A549 (cell line): ENCODE measurements at regions not wholly inside any gene's neighbourhood (a gene's known extent, or its start where the extent isn't known, plus 50 kb on each side); places are given as distances from the start of the nearest gene placed in this dataset.

Experiments
- ATAC-seq, 2 experiments: fragments of 200-7000 bp in 1 of 2; fragments of >200 bp in 1 of 2; cut with Nextera tagmentation in 1 of 2; cut with Tn5 transposase in 1 of 2; 3 replicates each; pipeline versions ENCODE4 v1.8.0 to v1.9.1; 2018 to 2020; ENCODE audit warnings: mild to moderate bottlenecking in 1 of 2, moderate library complexity in 1 of 2
- CTCF ChIA-PET: fragments of 300-600 bp; sonication (Branson Sonifier 250); formaldehyde crosslinking; extraction: SDS; loops from one replicate; lab custom pipeline; 2021; ENCODE audit warnings: antibody characterized with exemption, inconsistent platforms; lab: Yijun Ruan, JAX
- POLR2A ChIA-PET: fragments of 350-600 bp; formaldehyde crosslinking; extraction: SDS; loops from one replicate; lab custom pipeline; 2021; ENCODE audit warnings: antibody characterized with exemption, inconsistent platforms; lab: Yijun Ruan, JAX
- DNase-seq, 2 experiments: peaks; one replicate each; pipeline versions ENCODE4 v3.0.0 to v3.0.0-alpha.2; 2011 to 2016; ENCODE audit warnings: low read depth in 1 of 2, low spot score in 1 of 2
- FAIRE-seq: peaks from 2 replicates; lab custom pipeline; 2011; peaks lifted over from hg19 to GRCh38; lab: Jason Lieb, UNC
- H3K27ac ChIP-seq, 2 experiments: fragments of >200 bp; sonication (Bioruptor Twin); formaldehyde crosslinking; 3 replicates each; pipeline ENCODE4 v1.5.1; 2016 to 2017
- H3K4me1 ChIP-seq: fragments of >200 bp; sonication (Bioruptor Twin); formaldehyde crosslinking; 3 replicates; pipeline ENCODE4 v1.6.1; 2016
- H3K4me2 ChIP-seq: fragments of >200 bp; sonication (Bioruptor Twin); formaldehyde crosslinking; 3 replicates; pipeline ENCODE4 v1.6.1; 2016
- H3K4me3 ChIP-seq: fragments of >200 bp; sonication (Bioruptor Twin); formaldehyde crosslinking; 3 replicates; pipeline ENCODE4 v1.5.1; 2016
- H3K9me3 ChIP-seq: fragments of >200 bp; sonication (Bioruptor Twin); formaldehyde crosslinking; 3 replicates; pipeline ENCODE4 v1.6.1; 2016
- BCL3 ChIP-seq: fragments of >200 bp; sonication (Bioruptor Twin); formaldehyde crosslinking; IDR thresholded peaks from 3 replicates; pipeline ENCODE4 v1.6.1; 2016
- BHLHE40 ChIP-seq: IDR thresholded peaks from 2 replicates; pipeline ENCODE4 v1.6.1; 2012; ENCODE audit warnings: low read depth, low read length, inconsistent platforms
- CEBPB ChIP-seq, 2 experiments: fragments of >200 bp in 1 of 2; sonication (Bioruptor Twin) in 1 of 2; formaldehyde crosslinking in 1 of 2; IDR thresholded peaks; 2 replicates each; pipeline ENCODE4 v1.6.1; 2012 to 2016
- EHF ChIP-seq: fragments of 250-450 bp; sonication (Bioruptor Pico); IDR thresholded peaks from 2 replicates; pipeline ENCODE4 v1.5.0; 2020; ENCODE audit warnings: mild to moderate bottlenecking
- EHMT2 ChIP-seq: fragments of 200-600 bp; sonication (generic); IDR thresholded peaks from 2 replicates; pipeline ENCODE4 v1.6.1; 2016; ENCODE audit warnings: antibody characterized with exemption, low read depth, mild to moderate bottlenecking, moderate library complexity
- EP300 ChIP-seq, 2 experiments: fragments of >200 bp; sonication (Bioruptor Twin); formaldehyde crosslinking; IDR thresholded peaks; 2 replicates in 1 of 2; 3 replicates in 1 of 2; pipeline ENCODE4 v1.6.1; 2016 to 2017
- FOSB ChIP-seq: fragments of 250-450 bp; sonication (Bioruptor Pico); IDR thresholded peaks from 2 replicates; pipeline ENCODE4 v1.5.0; 2020; ENCODE audit warnings: mild to moderate bottlenecking, moderate library complexity
- FOSL2 ChIP-seq, 2 experiments: fragments of 450-650 bp in 1 of 2; fragments of >200 bp in 1 of 2; sonication (Bioruptor Twin) in 1 of 2; formaldehyde crosslinking; IDR thresholded peaks; 2 replicates each; pipeline versions ENCODE4 v1.5.0 to v1.6.1; 2016 to 2020; ENCODE audit warnings: mild to moderate bottlenecking in 1 of 2, moderate library complexity in 1 of 2
- FOXS1 ChIP-seq: fragments of 250-450 bp; sonication (Bioruptor Pico); IDR thresholded peaks from 2 replicates; pipeline ENCODE4 v1.5.0; 2020; ENCODE audit warnings: mild to moderate bottlenecking, moderate library complexity
- GATA3 ChIP-seq: IDR thresholded peaks from 2 replicates; pipeline ENCODE4 v1.6.1; 2012; ENCODE audit warnings: borderline replicate concordance
- HDAC2 ChIP-seq: fragments of 200-600 bp; sonication (generic); IDR thresholded peaks from 2 replicates; pipeline ENCODE4 v1.6.1; 2016
- HEYL ChIP-seq: fragments of 250-450 bp; sonication (Bioruptor Pico); IDR thresholded peaks from 2 replicates; pipeline ENCODE4 v1.8.0; 2021; ENCODE audit warnings: mild to moderate bottlenecking, moderate library complexity
- HOXB5 ChIP-seq: fragments of 250-450 bp; sonication (Bioruptor Pico); IDR thresholded peaks from 2 replicates; pipeline ENCODE4 v1.5.0; 2020; ENCODE audit warnings: mild to moderate bottlenecking, moderate library complexity
- KDM1A ChIP-seq: fragments of 200-600 bp; sonication (generic); IDR thresholded peaks from 2 replicates; pipeline ENCODE4 v1.6.1; 2016; ENCODE audit warnings: low read depth, mild to moderate bottlenecking
- KDM5A ChIP-seq: fragments of 200-600 bp; sonication (generic); IDR thresholded peaks from 2 replicates; pipeline ENCODE4 v1.6.1; 2016; ENCODE audit warnings: antibody characterized with exemption, mild to moderate bottlenecking
- MAFK ChIP-seq: fragments of 450-650 bp; IDR thresholded peaks from 2 replicates; pipeline ENCODE4 v1.6.1; 2014; ENCODE audit not compliant: partially characterized antibody
- MAX ChIP-seq: IDR thresholded peaks from 2 replicates; pipeline ENCODE4 v1.6.1; 2012
- MAZ ChIP-seq: fragments of 150-350 bp; IDR thresholded peaks from 2 replicates; pipeline ENCODE4 v1.6.1; 2014; ENCODE audit warnings: antibody characterized with exemption, low read depth, low read length, borderline replicate concordance
- NFE2L2 ChIP-seq: fragments of 150-350 bp; conservative IDR thresholded peaks from 2 replicates; pipeline ENCODE4 v1.6.1; 2014; ENCODE audit warnings: low read length
- NR3C1 ChIP-seq: fragments of >200 bp; sonication (Bioruptor Twin); formaldehyde crosslinking; IDR thresholded peaks from 3 replicates; pipeline ENCODE4 v1.6.1; 2017
- PHF8 ChIP-seq: fragments of 200-600 bp; sonication (generic); IDR thresholded peaks from 2 replicates; pipeline ENCODE4 v1.6.1; 2016; ENCODE audit warnings: low read depth, mild to moderate bottlenecking, antibody characterized with exemption, moderate library complexity, borderline replicate concordance
- POLR2A ChIP-seq: IDR thresholded peaks from 2 replicates; pipeline ENCODE4 v1.6.1; 2012; ENCODE audit warnings: mild to moderate bottlenecking, low read length
- RAD21 ChIP-seq, 2 experiments: fragments of >200 bp in 1 of 2; sonication (Bioruptor Twin) in 1 of 2; formaldehyde crosslinking in 1 of 2; IDR thresholded peaks in 1 of 2; conservative IDR thresholded peaks in 1 of 2; 2 replicates in 1 of 2; 3 replicates in 1 of 2; pipeline ENCODE4 v1.6.1; 2012 to 2018; ENCODE audit warnings: inconsistent platforms in 1 of 2
- RCOR1 ChIP-seq: fragments of 150-350 bp; IDR thresholded peaks from 2 replicates; pipeline ENCODE4 v1.6.1; 2014; ENCODE audit warnings: antibody characterized with exemption, low read length, low read depth
- SMC3 ChIP-seq: fragments of >200 bp; sonication (Bioruptor Twin); formaldehyde crosslinking; IDR thresholded peaks from 3 replicates; pipeline ENCODE4 v1.6.1; 2018; ENCODE audit warnings: inconsistent platforms
- TFCP2L1 ChIP-seq: fragments of 250-450 bp; sonication (Bioruptor Pico); IDR thresholded peaks from 2 replicates; pipeline ENCODE4 v1.5.0; 2021; ENCODE audit warnings: mild to moderate bottlenecking
- ZFP36 ChIP-seq: fragments of 450-650 bp; IDR thresholded peaks from 2 replicates; pipeline ENCODE4 v1.6.1; 2014; ENCODE audit warnings: borderline replicate concordance; ENCODE audit not compliant: partially characterized antibody
- ZNF302 ChIP-seq: fragments of 250-450 bp; sonication (Bioruptor Pico); IDR thresholded peaks from 2 replicates; pipeline ENCODE4 v1.9.0; 2021; ENCODE audit warnings: inconsistent platforms, mild to moderate bottlenecking, moderate library complexity
- ZSCAN20 ChIP-seq: fragments of 250-450 bp; sonication (Bioruptor Pico); IDR thresholded peaks from 2 replicates; pipeline ENCODE4 v1.8.0; 2022; ENCODE audit warnings: mild to moderate bottlenecking, moderate library complexity
- WGBS: methylation state at CpG from one replicate; pipeline ENCODE4 v1.1.6; 2017; ENCODE audit errors: missing lambda C conversion rate; 5-methylcytosine and 5-hydroxymethylcytosine counted together
- TF ChIP-seq, protein P1 (sequence below): IDR thresholded peaks from 2 replicates; pipeline ENCODE4 v1.6.1; 2012
- TF ChIP-seq, protein P2 (sequence below): IDR thresholded peaks from 2 replicates; pipeline ENCODE4 v1.6.1; 2012; ENCODE audit warnings: low read depth, borderline replicate concordance

GRCh38 chr3:35992041-35992440 is 352.7 kb downstream of the ARPP21 start:
- WGBS, result 21% methylated on average over 2 of the region's 2 CpGs
- DNase-seq (no peak), ATAC-seq (no peak), FAIRE-seq (no peak)
- Histone ChIP-seq H3K4me1 (no peaks in the 10 kb centered on the region), H3K4me3 (no peak overlapping the region), H3K9me3 (no peaks in the 10 kb centered on the region), H3K27ac (no peak overlapping the region), H3K4me2 (no peak overlapping the region)
- CTCF ChIA-PET, result no interaction called here
- TF ChIP-seq EP300 (IDR thresholded peaks at IDR 0.05) (no peak), FOXS1 (no peak), TFCP2L1 (CRISPR knock-in tag) (no peak), KDM5A (no peak), HEYL (CRISPR knock-in tag) (no peak), HDAC2 (no peak)
- POLR2A ChIA-PET, result no interaction called here

DNA sequence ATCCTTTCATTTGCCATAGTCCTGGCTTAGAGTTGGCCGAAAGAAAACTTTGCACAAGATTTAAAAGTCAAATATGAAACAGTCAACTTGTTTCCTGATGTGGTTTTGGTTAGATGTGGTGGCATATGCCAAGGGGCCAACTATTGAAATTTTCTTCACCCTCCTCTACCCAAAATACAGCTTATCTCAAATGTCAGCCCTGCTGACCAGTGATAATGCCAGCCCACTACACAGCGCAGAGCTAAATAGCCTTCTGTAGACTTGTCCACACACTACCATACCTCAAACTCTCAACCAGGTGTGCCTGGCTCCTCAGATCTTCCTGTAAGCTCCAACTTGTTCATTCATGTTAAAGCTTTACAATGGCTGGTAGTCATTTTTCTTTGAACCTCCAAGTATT is 368.5 kb upstream of the STAC start:
- ChIA-PET CTCF (no interaction called here), POLR2A (no interaction called here)
- Histone ChIP-seq H3K4me1 (no peaks in the 10 kb centered on the region), H3K27ac (no peak overlapping the region), H3K4me3 (no peak overlapping the region), H3K4me2 (no peak overlapping the region), H3K9me3 (no peaks in the 10 kb centered on the region)
- DNase-seq (no peak), ATAC-seq (no peak), FAIRE-seq (no peak)
- WGBS, result 47% methylated on average over 2 of the region's 2 CpGs
- no peak for TF ChIP-seq BCL3
- TF ChIP-seq NR3C1, result no peak
- no peak for TF ChIP-seq SMC3
- no peak for TF ChIP-seq MAX
- TF ChIP-seq MAZ, result no peak
- no peak for TF ChIP-seq FOSB (CRISPR knock-in tag)
- no peak for TF ChIP-seq RCOR1
- no peak for TF ChIP-seq NFE2L2
- no peak for TF ChIP-seq GATA3
- TF ChIP-seq CEBPB (IDR thresholded peaks at IDR 0.05), result no peak
- TF ChIP-seq ZNF302 (CRISPR knock-in tag), result no peak
- TF ChIP-seq HOXB5, result no peak
- TF ChIP-seq EHMT2, result no peak
- TF ChIP-seq RAD21 (conservative IDR thresholded peaks at IDR 0.05 in 1 of 2, IDR thresholded peaks at IDR 0.05 in 1 of 2), result no peak
- no peak for TF ChIP-seq MAFK

DNA sequence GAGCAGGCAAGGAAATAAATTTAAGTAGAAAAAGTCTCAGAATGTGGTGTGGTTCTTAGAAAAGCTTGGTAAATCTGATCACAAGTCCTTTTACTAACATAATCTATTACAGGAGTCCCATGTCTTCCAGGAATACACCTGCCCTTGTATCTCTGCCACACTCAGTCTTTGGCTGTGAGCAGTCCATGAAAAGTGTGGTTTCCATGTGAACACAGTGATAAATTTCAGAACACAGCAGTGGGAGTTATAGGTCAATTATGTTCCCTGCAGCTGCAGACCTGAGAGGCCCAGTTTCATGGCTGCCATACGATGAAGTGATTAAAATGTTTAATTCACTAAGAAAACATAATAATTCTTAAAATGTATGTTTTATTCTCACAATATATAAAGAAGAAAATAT is 366.9 kb upstream of the STAC start:
- ATAC-seq (no peak), DNase-seq (no peak), FAIRE-seq (no peak)
- WGBS, result 5% methylated on average over 1 of the region's 1 CpG
- ChIA-PET CTCF (no interaction called here), POLR2A (no interaction called here)
- no peak overlapping the region for H3K27ac ChIP-seq
- no peak for TF ChIP-seq ZSCAN20 (CRISPR knock-in tag)
- TF ChIP-seq RAD21 (conservative IDR thresholded peaks at IDR 0.05 in 1 of 2, IDR thresholded peaks at IDR 0.05 in 1 of 2), result no peak
- TF ChIP-seq EHMT2, result no peak
- TF ChIP-seq FOXS1, result no peak
- no peak for TF ChIP-seq GATA3
- no peak for TF ChIP-seq BHLHE40
- TF ChIP-seq HOXB5, result no peak
- no peak for TF ChIP-seq EHF (CRISPR knock-in tag)
- TF ChIP-seq, protein P1, sequence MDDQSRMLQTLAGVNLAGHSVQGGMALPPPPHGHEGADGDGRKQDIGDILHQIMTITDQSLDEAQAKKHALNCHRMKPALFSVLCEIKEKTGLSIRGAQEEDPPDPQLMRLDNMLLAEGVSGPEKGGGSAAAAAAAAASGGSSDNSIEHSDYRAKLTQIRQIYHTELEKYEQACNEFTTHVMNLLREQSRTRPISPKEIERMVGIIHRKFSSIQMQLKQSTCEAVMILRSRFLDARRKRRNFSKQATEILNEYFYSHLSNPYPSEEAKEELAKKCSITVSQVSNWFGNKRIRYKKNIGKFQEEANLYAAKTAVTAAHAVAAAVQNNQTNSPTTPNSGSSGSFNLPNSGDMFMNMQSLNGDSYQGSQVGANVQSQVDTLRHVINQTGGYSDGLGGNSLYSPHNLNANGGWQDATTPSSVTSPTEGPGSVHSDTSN, result no peak
- no peak for TF ChIP-seq PHF8
- no peak for TF ChIP-seq KDM1A
- no peak for TF ChIP-seq FOSL2 (IDR thresholded peaks at IDR 0.05)
- no peak for TF ChIP-seq FOSL2 (CRISPR knock-in tag; IDR thresholded peaks at IDR 0.05)
- TF ChIP-seq HEYL (CRISPR knock-in tag), result no peak
- TF ChIP-seq ZFP36, result no peak
- TF ChIP-seq, protein P2, sequence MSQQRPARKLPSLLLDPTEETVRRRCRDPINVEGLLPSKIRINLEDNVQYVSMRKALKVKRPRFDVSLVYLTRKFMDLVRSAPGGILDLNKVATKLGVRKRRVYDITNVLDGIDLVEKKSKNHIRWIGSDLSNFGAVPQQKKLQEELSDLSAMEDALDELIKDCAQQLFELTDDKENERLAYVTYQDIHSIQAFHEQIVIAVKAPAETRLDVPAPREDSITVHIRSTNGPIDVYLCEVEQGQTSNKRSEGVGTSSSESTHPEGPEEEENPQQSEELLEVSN, result no peak
- TF ChIP-seq TFCP2L1 (CRISPR knock-in tag), result no peak
- TF ChIP-seq EP300 (IDR thresholded peaks at IDR 0.05), result no peak
- TF ChIP-seq POLR2A, result no peak
- no peak for TF ChIP-seq MAFK
- TF ChIP-seq BCL3, result no peak
- H3K4me3 ChIP-seq, result no peak overlapping the region
- no peak overlapping the region for H3K4me2 ChIP-seq
- no peaks in the 10 kb centered on the region for H3K9me3 ChIP-seq
- no peaks in the 10 kb centered on the region for H3K4me1 ChIP-seq
